ENCODE measurements at regions not wholly inside any gene's neighbourhood (a gene's known extent, or its start where the extent isn't known, plus 50 kb on each side); places are given as distances from the start of the nearest gene placed in this dataset.

DNA sequence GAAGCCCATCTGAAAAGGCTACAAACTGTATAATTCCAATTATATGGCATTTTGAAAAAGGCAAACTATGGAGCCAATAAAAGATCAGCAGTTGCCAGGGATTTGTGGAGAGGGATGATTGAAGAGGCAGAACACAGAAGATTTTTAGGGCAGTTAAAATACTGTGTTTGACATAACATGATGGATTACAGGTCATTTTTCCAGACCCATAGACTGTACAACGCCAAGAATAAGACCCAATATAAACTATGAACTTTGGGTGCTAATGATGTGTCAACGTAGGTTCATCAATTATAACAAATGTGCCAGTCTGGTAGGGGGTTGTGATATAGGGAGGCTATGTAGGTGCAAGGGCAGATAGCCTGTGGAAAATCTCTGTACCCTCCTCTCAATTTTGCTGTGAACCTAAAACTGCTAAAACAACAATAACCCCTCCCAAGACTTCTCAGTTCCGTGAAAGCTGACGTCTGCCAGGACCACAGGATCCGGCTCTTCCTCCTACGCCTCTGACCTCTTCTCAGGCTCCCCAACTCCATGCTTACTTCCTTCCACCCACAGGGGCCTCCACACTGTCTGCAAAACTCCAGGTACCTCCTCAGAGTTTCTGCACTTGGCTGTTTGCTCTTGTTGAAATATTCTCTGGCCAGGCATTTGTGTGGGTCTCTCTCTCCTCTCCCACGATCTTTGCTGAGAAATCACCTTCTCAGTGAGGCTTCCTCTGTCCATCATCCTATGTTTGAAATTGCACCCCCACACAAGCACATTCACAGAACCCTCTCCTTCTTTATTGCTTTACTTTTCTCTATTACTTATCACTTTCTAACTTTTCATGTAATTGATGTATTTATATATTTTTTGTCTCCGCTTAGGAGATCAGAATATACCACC lies 131.4 kb downstream of the BBS10 start:
- Histone ChIP-seq H3K4me1 (no peaks in the 10 kb centered on the region), H3K27ac (no peak overlapping the region), H3K36me3 (no peaks in the 10 kb centered on the region), H3K4me3 (no peak overlapping the region), H3K27me3 (no peaks in the 10 kb centered on the region), H3K9me3 (no peaks in the 10 kb centered on the region)
- ATAC-seq (no peak), DNase-seq (no peak)
- TF ChIP-seq POLR2A (IDR thresholded peaks at IDR 0.05), result no peak
- TF ChIP-seq, protein P1, sequence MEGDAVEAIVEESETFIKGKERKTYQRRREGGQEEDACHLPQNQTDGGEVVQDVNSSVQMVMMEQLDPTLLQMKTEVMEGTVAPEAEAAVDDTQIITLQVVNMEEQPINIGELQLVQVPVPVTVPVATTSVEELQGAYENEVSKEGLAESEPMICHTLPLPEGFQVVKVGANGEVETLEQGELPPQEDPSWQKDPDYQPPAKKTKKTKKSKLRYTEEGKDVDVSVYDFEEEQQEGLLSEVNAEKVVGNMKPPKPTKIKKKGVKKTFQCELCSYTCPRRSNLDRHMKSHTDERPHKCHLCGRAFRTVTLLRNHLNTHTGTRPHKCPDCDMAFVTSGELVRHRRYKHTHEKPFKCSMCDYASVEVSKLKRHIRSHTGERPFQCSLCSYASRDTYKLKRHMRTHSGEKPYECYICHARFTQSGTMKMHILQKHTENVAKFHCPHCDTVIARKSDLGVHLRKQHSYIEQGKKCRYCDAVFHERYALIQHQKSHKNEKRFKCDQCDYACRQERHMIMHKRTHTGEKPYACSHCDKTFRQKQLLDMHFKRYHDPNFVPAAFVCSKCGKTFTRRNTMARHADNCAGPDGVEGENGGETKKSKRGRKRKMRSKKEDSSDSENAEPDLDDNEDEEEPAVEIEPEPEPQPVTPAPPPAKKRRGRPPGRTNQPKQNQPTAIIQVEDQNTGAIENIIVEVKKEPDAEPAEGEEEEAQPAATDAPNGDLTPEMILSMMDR (IDR thresholded peaks at IDR 0.05), result no peak
- WGBS, 4 donors, result 56 to 69% (median 59%) methylated on average over 8 of the region's 8 CpGs
- intact Hi-C loops (cut with DNase I), result no loop called here

GRCh38 chr12:76208129-76208528 lies 123.6 kb upstream of the NAP1L1 start:
- Histone ChIP-seq H3K4me1 (no peaks in the 10 kb centered on the region), H3K9me3 (peaks cover 0 to 3% (median 0%) of the 10 kb centered on the region in 12 donors), H3K4me3 (no peak overlapping the region), H3K36me3 (no peaks in the 10 kb centered on the region), H3K27me3 (no peaks in the 10 kb centered on the region), H3K27ac (no peak overlapping the region)
- DNase-seq (no peak), ATAC-seq (no peak)
- TF ChIP-seq POLR2A (IDR thresholded peaks at IDR 0.05), result no peak
- TF ChIP-seq, protein P1 (IDR thresholded peaks at IDR 0.05), result no peak
- intact Hi-C loops (cut with DNase I), result no loop called here

DNA sequence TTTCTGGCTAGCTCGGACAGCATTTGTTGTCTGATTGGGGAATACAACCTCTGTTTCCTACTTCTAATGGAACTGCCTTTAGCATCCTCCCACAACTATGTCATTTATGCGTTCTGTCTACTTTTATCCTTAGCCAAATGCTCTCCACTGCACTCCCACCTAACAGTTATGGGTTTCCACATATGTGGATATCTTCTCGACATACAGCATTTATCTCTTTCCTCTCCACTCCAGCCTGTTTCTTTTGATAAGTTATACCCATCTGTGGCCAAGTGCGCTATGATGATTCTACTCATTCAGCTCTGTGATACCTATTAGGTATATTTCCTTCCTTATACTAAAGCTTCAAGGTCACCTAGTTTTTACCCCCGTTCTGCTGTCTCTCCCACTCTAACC lies 122.2 kb upstream of the NAP1L1 start:
- Histone ChIP-seq H3K9me3 (peaks cover 0 to 9% (median 0%) of the 10 kb centered on the region in 12 donors), H3K27ac (no peak overlapping the region), H3K36me3 (no peaks in the 10 kb centered on the region), H3K4me1 (no peaks in the 10 kb centered on the region), H3K4me3 (no peak overlapping the region), H3K27me3 (no peaks in the 10 kb centered on the region)
- TF ChIP-seq POLR2A (IDR thresholded peaks at IDR 0.05), result no peak
- TF ChIP-seq, protein P1 (IDR thresholded peaks at IDR 0.05), result no peak
- intact Hi-C loops (cut with DNase I), result no loop called here
- ATAC-seq (no peak), DNase-seq (no peak)
- whole genome bisulfite sequencing, 4 donors, result 74 to 78% (median 77%) methylated on average over 5 of the region's 5 CpGs

- DNase-seq (no peak), ATAC-seq (no peak)
- no peak overlapping the region for H3K27ac ChIP-seq
- H3K4me1 ChIP-seq, result no peaks in the 10 kb centered on the region
- no peaks in the 10 kb centered on the region for H3K36me3 ChIP-seq
- TF ChIP-seq POLR2A (IDR thresholded peaks at IDR 0.05), result no peak
- TF ChIP-seq, protein P1 (IDR thresholded peaks at IDR 0.05), result no peak
- peaks cover 0 to 14% (median 0%) of the 10 kb centered on the region in 12 donors for H3K9me3 ChIP-seq
- WGBS, 4 donors, result 17 to 44% (median 38%) methylated on average over 1 of the region's 1 CpG
- intact Hi-C loops (cut with DNase I), result no loop called here
- H3K4me3 ChIP-seq, result no peak overlapping the region
- H3K27me3 ChIP-seq, result no peaks in the 10 kb centered on the region
Measured at GRCh38 chr12:76206039-76206676, 121.7 kb upstream of the NAP1L1 start.
